HG03108 (cell line): ENCODE measurements at regions not wholly inside any gene's neighbourhood (a gene's known extent, or its start where the extent isn't known, plus 50 kb on each side); places are given as distances from the start of the nearest gene placed in this dataset.
"Not testable (repeated sequence)": the region's sequence is repeated elsewhere in the genome, so short reads cannot be mapped to it uniquely, and the experiment has no call there.

Source experiments
- ATAC-seq: cut with Tn5 transposase; IDR thresholded peaks from one replicate; pipeline ENCODE4 v1.9.1; 2021; ENCODE audit warnings: moderate library complexity; ENCODE audit not compliant: unreplicated experiment

DNA sequence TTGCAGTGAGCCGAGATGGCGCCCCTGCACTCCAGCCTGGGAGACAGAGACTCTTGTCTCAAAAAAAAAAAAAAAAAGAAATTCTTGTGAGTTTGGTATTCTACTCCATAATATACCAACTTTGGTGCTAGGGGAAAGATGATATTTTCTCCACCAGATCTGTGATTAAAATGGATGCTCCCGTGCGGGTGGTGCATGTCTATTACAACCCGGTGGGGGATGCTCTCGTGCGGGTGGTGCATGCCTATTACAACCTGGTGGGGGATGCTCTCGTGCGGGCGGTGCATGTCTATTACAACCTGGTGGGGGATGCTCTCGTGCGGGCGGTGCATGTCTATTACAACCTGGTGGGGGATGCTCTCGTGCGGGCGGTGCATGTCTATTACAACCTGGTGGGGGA is 244.1 kb upstream of the RGMA start:
- not testable (repeated sequence) for ATAC-seq

- ATAC-seq = no peak
These were observed 243.2 kb upstream of the RGMA start for GRCh38 chr15:93332168-93332553.

DNA sequence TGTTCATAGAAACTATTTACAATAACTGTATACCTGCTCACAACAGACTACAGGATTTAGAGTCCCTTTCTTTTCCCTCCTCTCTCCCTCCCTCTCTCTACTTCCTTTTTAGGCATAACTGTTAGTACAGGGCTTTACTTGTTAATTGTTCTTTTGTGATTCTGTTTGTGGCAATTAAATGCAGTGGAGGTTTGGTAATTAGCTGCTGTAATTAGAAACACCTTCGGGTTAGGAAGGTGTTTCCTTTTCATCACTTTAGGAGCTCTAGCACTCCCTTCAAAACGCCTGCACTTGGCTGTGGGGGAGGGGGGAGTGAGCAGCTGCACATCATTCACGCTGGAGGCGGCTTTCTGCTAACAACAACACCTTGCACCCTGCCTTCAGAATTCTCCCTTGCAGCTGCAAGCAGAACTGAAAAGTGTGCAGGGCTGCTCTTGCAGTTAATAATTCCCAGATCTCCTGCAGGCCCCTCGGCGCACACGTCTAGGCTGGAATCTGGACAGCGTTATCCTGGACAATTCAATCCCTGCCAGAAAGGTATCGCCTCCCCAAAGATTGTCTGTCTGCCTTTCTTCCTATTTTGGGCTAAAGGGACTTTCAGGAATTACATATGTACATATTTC is 242.6 kb upstream of the RGMA start:
- ATAC-seq = no peak

DNA sequence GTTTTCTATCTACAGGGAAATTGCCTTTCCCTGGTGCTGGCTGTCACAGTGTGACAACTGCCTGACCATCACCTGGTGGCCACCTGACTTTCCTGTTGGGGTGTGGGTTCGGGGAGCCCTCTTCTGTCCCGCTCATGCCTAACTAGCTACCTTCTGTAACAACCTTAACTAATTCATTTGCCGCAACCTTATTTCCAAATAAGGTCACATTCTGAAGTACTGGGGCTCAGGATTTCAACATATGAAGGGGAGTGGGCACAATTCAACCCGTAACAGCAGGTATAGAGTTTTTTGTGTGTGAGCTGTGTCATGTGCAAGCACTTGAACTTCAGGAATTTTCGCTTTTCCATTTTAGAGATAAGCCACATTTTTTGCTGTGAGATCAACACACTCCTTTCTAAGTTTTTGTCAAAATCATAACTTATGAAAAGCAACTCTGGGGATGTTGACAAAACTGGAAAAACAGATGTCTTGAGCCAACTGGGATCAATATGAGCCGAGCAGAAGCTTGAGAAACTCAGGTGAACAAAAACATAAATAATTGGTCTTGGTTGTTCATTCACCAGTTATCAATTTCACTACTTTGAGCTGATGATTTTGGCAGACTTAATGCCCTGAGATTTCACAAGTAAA is 242.0 kb upstream of the RGMA start:
- no peak for ATAC-seq

DNA sequence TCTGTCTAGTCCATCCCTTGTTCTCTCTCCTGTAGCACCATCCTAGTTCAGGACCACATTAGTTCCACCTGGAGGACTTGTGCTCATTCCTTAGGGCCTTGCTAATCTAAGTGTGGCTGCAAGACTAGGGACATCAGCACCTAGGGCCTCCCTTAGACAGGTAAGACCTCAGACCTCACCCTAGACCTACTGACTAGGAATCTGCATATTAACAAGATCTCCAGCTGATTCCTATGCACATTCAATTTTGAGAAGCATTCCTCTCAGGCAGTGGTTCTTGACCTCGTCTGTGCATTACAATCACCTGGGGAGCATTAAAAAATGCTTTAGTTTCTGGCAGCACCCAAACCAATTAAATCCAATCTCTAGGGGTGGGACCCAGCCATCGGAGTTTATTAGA is 238.4 kb upstream of the RGMA start:
- no peak for ATAC-seq

DNA sequence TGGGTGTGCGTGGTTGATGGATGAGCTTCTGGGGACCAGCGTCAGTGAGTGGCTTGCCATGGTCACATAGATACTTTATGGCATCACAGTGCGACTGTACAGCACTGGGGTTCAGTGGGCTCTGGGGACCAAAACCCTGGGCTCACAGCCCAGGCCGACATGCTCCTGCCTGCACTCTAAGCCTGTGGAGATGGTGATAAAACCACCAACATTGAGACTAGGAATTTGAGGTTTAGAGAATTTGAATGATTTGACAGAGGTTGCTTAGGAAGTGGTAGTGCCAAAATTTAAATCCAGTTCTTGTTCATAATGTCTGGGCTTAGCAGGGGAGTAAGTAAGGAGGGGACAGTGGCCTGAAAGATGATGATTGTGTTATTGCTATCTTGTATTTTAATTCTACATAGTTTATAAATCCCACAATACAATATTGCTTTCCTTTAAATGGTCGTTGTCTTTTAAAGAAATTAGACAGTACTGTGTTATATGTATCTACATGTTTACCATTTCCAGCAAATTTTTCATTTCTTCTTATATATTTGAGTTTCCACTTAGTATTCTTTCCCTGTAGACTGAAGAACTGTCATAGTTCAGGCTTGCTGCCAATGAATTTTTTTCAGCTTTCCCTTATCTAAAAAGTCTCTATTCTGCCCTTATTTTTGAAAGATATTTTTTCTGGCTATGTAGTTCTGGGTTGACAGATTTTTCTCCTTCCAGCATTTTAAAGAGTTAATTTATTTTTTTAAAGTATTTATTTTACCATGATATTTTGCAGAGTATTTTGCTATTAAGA is 235.4 kb upstream of the RGMA start:
- no peak for ATAC-seq

DNA sequence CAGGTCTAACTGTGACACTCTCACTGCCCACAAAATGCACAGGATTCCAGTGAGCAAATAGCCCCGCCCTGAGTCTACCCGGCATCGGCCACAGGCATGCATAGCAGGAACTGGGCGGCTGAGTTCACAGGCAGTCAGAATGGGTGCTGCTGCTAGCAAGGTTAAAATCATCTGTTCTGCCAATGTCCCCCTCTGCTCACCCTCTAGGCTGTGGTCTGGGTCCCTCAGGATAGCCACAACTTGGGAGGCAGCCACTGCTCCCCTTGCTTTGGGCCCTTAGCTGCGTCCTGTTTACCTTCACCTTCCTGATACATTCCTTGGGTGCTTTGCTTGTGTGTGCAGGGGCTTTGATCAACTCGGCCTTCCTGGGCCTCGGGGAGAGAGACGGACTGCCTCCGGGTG is 232.9 kb upstream of the RGMA start:
- ATAC-seq = no peak

GRCh38 chr15:93319121-93319814 is 230.3 kb upstream of the RGMA start:
- no peak for ATAC-seq

DNA sequence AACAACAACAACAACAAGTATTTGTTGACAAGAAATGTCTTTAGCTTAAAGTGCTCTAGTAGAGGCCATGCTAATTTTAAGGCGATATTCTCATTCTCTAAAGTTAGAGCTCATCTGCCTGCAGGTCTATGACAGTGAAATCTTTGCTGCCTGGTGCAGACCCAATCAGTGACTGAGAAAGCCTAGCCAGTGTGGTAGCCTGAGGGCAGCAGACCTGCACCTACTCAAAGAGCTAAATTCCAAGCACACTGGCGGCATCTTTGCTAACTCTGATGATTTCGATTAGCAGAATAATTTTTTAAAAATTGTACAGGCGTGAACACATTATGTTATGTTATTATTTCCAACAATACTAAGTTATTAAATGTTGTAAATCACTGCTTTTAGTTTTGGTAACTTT is 228.8 kb upstream of the RGMA start:
- no peak for ATAC-seq

DNA sequence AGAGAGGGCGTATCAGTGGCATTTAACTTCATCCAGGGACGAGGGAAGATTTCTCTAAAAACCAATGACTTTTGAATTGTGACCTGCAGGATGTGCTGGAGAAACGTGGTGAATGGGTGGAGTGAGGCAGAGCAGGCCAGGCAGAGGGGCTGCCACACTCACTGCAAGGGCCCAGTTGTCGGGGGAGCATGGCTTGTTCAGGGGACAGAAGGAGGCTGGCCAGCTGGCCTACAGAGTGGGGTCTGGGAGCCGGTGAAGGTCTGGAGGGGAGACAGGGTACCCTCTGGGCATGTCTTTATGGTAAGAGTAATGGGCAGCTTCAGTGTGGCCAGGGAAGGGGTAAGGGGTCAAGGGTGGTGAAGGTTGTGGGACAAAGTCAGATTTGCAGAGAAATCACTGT is 225.2 kb upstream of the RGMA start:
- no peak for ATAC-seq

- ATAC-seq = no peak
These were observed 224.0 kb upstream of the RGMA start for GRCh38 chr15:93312891-93313486.

DNA sequence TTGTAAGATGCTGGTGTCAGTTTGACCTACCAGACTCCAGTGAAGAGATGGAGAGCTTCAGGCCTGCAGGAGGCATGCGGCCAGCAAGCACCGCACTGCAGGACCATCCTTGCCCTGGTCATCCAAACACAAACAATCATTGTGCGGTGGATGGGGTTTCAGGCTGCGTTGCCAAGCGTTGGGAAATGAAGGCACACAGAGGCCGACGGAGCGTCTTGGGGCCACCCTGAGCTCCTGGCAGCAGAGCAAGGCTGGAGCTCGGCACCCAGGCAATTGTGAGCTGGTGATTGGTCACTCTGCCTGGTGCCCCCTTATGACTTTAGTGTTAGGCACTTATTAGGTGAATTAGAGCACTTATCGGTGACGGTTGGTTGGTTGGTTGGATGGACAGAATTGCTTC is 222.6 kb upstream of the RGMA start:
- no peak for ATAC-seq

DNA sequence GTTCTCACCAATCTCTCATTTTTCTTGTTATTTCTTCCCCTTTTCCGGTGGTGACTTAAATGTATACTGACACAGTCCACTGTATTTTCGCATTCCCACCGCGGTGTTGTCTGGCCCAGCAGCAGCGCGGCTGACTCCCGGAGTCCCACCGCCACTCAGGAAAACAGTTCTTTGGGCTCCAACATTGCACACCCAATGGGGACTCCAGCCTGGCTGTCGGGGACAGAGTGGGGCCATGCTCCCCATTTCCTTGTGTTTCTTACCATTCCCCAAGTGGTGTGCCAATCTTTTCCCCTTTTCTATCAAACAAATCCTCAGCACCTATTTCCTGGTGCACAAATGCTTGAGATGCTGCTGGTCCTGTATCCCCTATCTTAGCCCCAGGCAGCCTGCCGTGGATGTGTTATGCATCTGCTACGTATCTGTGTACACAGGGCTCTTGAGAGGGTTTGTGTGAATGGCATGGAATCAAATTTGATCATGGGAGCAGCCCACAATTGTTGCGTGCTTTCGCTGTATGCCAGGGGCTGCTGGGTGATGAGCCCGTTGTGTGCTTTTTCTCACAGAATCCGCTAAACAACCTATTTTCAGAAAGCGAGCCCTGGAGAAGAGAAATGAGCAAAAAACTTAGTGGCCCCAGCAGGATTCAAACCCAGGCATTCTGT is 219.1 kb upstream of the RGMA start:
- ATAC-seq = no peak

GRCh38 chr15:93307513-93307912 is 218.5 kb upstream of the RGMA start:
- no peak for ATAC-seq

- ATAC-seq = no peak
These were observed 216.3 kb upstream of the RGMA start for GRCh38 chr15:93305306-93305705.

DNA sequence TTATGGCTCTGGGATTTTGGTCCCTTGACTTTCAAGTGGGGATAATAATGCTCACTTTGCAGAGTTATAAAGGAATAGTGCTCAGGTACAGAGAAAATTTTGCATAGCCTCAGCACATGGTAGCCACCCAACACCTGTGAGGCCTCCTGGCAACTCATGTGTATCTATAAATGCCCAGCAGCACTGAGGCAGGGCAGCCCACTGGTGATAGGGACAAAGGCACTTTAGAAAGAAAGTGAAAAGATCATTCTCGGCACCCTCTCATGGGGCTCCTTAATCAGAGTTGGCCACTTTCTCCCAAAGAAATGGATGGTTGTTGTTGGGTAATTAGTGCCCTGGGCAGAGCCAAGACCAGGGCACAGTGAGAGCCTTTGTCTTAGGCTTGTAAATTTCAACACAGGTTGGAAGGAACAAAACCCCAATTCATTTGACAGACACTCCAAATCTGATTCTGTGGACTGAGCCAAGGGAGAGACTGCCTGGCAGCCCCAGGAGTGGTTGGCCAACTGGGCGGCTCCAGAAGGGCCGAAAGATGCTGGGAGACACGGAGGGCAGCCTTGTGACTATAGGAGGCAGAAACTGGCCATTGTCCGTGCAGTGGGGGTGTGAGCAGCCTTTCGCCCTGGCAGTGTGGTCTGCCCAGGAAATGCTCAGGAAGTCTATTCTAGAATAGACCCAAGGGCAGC is 213.2 kb upstream of the RGMA start:
- ATAC-seq = no peak

- no peak for ATAC-seq
These were observed 211.8 kb upstream of the RGMA start for GRCh38 chr15:93300796-93301195.

- ATAC-seq = no peak
These were observed 210.7 kb upstream of the RGMA start for GRCh38 chr15:93299675-93300074.

GRCh38 chr15:93298901-93299300 is 209.9 kb upstream of the RGMA start:
- no peak for ATAC-seq
